ENCODE measurements at regions not wholly inside any gene's neighbourhood (a gene's known extent, or its start where the extent isn't known, plus 50 kb on each side); places are given as distances from the start of the nearest gene placed in this dataset.

DNA sequence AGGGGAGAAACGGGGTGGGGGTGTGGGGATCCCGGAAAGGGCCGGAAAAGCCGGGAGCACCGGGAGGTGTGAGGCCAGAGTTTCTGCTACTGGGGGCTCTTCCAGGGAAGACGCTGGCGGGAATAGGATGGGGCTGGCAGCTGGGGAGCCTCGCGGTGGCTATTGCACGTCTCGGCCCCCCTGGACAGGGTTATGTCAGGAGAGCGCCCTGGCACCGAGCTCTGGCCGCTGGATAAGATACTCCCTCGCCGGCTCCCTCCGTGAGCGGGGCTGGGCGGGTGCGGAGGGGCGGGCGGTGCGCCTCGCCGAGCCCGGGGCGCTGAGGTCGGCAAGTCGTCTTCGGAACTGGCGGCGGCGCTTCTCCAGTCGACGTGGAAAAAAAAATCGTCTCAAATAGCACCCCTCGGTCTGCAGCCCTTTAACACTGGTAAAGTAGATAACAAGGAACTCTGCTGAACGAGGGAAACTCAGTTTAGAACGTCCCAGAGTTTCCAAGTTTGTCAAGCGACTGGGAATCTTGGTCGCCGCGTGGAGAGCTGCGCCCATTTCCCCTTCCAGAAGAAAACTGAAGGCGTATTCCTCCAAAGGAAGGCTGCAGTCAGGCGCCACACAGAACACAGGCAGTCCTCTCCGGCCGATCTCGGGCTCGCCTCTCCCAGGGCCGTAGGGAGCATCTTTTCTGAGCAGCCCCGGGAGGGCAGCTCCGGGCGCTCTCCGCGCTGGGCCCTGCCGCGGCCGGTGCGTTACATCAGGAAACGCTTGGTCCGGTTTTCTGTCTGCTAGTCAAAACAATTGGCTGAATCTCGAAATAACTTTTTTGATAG is 115.1 kb downstream of the KCNRG start (continued):
- TF ChIP-seq, protein P1, sequence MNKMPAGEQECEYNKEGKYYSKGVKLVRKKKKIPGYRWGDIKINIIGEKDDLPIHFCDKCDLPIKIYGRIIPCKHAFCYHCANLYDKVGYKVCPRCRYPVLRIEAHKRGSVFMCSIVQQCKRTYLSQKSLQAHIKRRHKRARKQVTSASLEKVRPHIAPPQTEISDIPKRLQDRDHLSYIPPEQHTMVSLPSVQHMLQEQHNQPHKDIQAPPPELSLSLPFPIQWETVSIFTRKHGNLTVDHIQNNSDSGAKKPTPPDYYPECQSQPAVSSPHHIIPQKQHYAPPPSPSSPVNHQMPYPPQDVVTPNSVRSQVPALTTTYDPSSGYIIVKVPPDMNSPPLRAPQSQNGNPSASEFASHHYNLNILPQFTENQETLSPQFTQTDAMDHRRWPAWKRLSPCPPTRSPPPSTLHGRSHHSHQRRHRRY (tag by site-specific recombination; IDR thresholded peaks at IDR 0.05), result no peak
- TF ChIP-seq ZNF146 (tag by site-specific recombination; IDR thresholded peaks at IDR 0.05) (no peak), ZNF175 (tag by site-specific recombination; IDR thresholded peaks at IDR 0.05) (no peak)

DNA sequence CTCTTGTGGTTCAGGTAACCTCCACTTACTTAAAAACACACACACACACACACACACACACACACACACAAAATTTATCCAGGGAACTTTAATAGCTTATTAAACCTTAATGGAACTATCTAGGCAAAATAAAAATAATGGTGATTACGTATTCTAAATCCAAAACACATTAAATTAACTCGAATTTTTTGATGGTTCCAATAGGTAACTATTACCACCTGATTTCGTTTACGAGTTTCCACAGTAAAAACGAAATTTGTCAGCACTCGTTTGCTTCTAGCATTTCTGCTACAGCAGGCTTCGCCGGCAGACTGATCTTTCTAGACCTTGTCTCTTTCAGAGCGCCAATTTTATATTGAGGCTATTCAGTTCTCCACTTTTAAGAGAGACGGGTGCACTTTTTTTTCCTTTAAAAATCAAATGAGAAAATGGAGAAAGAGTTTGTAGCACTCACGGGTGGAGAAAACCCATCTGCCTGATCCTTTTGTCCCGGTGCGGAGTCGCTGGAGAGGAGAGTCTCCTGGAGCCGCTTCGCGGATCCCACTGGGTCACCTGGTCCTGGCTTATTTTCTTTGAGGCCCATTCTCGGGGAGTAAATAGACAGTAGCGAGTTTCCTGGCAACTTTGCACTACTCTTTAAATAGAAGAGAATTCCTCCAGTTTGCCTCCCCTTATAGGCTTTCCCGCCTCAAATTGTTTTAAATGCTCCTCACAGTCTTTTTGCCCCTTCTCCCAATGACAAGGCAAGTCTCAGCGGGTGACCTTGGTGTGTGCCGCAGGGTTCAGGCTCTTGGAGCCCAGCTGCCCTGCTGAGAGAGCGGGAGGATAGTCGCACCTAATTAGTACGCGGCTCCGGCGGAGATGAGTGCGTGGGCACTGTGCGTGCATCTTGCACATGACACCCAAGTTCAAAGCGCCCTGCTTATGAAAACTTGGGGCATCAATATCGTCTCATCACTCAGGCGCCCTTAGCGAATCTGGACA is 117.0 kb downstream of the KCNRG start:
- Histone ChIP-seq H3K4me1 (ENCODE audit: control insufficient read depth, insufficient read depth, low read length) (no peaks in the 10 kb centered on the region), H3K36me3 (ENCODE audit: control insufficient read depth in 2 of 2, insufficient read depth in 1 of 2, low read length in 2 of 2) (no peaks in the 10 kb centered on the region), H3K27ac (ENCODE audit: extremely low read depth, low read depth, low read length) (no peak overlapping the region), H3K9me3 (ENCODE audit: control insufficient read depth, insufficient read depth, low read depth, low read length) (no peaks in the 10 kb centered on the region), H3K4me3 (ENCODE audit: low read depth, low read length) (no peak overlapping the region)
- TF ChIP-seq, protein P2, sequence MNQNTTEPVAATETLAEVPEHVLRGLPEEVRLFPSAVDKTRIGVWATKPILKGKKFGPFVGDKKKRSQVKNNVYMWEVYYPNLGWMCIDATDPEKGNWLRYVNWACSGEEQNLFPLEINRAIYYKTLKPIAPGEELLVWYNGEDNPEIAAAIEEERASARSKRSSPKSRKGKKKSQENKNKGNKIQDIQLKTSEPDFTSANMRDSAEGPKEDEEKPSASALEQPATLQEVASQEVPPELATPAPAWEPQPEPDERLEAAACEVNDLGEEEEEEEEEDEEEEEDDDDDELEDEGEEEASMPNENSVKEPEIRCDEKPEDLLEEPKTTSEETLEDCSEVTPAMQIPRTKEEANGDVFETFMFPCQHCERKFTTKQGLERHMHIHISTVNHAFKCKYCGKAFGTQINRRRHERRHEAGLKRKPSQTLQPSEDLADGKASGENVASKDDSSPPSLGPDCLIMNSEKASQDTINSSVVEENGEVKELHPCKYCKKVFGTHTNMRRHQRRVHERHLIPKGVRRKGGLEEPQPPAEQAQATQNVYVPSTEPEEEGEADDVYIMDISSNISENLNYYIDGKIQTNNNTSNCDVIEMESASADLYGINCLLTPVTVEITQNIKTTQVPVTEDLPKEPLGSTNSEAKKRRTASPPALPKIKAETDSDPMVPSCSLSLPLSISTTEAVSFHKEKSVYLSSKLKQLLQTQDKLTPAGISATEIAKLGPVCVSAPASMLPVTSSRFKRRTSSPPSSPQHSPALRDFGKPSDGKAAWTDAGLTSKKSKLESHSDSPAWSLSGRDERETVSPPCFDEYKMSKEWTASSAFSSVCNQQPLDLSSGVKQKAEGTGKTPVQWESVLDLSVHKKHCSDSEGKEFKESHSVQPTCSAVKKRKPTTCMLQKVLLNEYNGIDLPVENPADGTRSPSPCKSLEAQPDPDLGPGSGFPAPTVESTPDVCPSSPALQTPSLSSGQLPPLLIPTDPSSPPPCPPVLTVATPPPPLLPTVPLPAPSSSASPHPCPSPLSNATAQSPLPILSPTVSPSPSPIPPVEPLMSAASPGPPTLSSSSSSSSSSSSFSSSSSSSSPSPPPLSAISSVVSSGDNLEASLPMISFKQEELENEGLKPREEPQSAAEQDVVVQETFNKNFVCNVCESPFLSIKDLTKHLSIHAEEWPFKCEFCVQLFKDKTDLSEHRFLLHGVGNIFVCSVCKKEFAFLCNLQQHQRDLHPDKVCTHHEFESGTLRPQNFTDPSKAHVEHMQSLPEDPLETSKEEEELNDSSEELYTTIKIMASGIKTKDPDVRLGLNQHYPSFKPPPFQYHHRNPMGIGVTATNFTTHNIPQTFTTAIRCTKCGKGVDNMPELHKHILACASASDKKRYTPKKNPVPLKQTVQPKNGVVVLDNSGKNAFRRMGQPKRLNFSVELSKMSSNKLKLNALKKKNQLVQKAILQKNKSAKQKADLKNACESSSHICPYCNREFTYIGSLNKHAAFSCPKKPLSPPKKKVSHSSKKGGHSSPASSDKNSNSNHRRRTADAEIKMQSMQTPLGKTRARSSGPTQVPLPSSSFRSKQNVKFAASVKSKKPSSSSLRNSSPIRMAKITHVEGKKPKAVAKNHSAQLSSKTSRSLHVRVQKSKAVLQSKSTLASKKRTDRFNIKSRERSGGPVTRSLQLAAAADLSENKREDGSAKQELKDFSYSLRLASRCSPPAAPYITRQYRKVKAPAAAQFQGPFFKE (tag by site-specific recombination; IDR thresholded peaks at IDR 0.05; ENCODE audit: borderline replicate concordance), result no peak
- TF ChIP-seq ZNF623 (tag by site-specific recombination; IDR thresholded peaks at IDR 0.05), result no peak
- TF ChIP-seq ZNF23 (tag by site-specific recombination; IDR thresholded peaks at IDR 0.05; ENCODE audit: borderline replicate concordance), result no peak
- TF ChIP-seq ZNF48 (tag by site-specific recombination; IDR thresholded peaks at IDR 0.05), result no peak
- no peak for TF ChIP-seq ZNF324 (tag by site-specific recombination; IDR thresholded peaks at IDR 0.05)
- TF ChIP-seq, protein P3, sequence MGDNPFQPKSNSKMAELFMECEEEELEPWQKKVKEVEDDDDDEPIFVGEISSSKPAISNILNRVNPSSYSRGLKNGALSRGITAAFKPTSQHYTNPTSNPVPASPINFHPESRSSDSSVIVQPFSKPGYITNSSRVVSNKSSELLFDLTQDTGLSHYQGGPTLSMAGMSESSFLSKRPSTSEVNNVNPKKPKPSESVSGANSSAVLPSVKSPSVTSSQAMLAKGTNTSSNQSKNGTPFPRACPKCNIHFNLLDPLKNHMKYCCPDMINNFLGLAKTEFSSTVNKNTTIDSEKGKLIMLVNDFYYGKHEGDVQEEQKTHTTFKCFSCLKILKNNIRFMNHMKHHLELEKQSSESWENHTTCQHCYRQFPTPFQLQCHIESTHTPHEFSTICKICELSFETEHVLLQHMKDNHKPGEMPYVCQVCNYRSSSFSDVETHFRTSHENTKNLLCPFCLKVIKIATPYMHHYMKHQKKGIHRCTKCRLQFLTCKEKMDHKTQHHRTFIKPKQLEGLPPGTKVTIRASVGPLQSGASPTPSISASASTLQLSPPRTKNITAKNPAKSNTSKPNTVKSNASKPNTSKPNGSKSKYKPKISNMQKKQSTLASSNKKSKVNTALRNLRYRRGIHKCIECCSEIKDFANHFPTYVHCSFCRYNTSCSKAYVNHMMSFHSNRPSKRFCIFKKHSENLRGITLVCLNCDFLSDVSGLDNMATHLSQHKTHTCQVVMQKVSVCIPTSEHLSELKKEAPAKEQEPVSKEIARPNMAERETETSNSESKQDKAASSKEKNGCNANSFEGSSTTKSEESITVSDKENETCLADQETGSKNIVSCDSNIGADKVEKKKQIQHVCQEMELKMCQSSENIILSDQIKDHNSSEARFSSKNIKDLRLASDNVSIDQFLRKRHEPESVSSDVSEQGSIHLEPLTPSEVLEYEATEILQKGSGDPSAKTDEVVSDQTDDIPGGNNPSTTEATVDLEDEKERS (tag by site-specific recombination; IDR thresholded peaks at IDR 0.05), result no peak
- no peak for TF ChIP-seq ZNF202 (tag by site-specific recombination; IDR thresholded peaks at IDR 0.05; ENCODE audit: borderline replicate concordance)
- TF ChIP-seq, protein P4, sequence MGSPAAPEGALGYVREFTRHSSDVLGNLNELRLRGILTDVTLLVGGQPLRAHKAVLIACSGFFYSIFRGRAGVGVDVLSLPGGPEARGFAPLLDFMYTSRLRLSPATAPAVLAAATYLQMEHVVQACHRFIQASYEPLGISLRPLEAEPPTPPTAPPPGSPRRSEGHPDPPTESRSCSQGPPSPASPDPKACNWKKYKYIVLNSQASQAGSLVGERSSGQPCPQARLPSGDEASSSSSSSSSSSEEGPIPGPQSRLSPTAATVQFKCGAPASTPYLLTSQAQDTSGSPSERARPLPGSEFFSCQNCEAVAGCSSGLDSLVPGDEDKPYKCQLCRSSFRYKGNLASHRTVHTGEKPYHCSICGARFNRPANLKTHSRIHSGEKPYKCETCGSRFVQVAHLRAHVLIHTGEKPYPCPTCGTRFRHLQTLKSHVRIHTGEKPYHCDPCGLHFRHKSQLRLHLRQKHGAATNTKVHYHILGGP (tag by site-specific recombination; IDR thresholded peaks at IDR 0.05), result no peak
- TF ChIP-seq ZNF830 (tag by site-specific recombination; IDR thresholded peaks at IDR 0.05; ENCODE audit: low read depth), result no peak
- TF ChIP-seq, protein P5, sequence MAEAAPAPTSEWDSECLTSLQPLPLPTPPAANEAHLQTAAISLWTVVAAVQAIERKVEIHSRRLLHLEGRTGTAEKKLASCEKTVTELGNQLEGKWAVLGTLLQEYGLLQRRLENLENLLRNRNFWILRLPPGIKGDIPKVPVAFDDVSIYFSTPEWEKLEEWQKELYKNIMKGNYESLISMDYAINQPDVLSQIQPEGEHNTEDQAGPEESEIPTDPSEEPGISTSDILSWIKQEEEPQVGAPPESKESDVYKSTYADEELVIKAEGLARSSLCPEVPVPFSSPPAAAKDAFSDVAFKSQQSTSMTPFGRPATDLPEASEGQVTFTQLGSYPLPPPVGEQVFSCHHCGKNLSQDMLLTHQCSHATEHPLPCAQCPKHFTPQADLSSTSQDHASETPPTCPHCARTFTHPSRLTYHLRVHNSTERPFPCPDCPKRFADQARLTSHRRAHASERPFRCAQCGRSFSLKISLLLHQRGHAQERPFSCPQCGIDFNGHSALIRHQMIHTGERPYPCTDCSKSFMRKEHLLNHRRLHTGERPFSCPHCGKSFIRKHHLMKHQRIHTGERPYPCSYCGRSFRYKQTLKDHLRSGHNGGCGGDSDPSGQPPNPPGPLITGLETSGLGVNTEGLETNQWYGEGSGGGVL (tag by site-specific recombination; IDR thresholded peaks at IDR 0.05), result no peak
- TF ChIP-seq, protein P6, sequence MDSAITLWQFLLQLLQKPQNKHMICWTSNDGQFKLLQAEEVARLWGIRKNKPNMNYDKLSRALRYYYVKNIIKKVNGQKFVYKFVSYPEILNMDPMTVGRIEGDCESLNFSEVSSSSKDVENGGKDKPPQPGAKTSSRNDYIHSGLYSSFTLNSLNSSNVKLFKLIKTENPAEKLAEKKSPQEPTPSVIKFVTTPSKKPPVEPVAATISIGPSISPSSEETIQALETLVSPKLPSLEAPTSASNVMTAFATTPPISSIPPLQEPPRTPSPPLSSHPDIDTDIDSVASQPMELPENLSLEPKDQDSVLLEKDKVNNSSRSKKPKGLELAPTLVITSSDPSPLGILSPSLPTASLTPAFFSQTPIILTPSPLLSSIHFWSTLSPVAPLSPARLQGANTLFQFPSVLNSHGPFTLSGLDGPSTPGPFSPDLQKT (IDR thresholded peaks at IDR 0.05; ENCODE audit: borderline replicate concordance, low read depth, low read length), result no peak
- TF ChIP-seq ZNF791 (tag by site-specific recombination; IDR thresholded peaks at IDR 0.05), result no peak
- TF ChIP-seq ZNF112 (tag by site-specific recombination; IDR thresholded peaks at IDR 0.05), result no peak
- TF ChIP-seq ZSCAN30 (tag by site-specific recombination; IDR thresholded peaks at IDR 0.05), result no peak
- TF ChIP-seq ZBTB8A (tag by site-specific recombination; IDR thresholded peaks at IDR 0.05), result no peak
- ChIA-PET CTCF (no interaction called here), POLR2A (no interaction called here)

All from HEK293 (cell line).